ENCODE measurements at regions not wholly inside any gene's neighbourhood (a gene's known extent, or its start where the extent isn't known, plus 50 kb on each side); places are given as distances from the start of the nearest gene placed in this dataset.

GRCh38 chr11:81492923-81493445 is 1240.7 kb downstream of the FAM181B start:
- no peak for TF ChIP-seq CTCF (IDR thresholded peaks at IDR 0.05; ENCODE audit: low read length)
- no peak for TF ChIP-seq EZH2 (IDR thresholded peaks at IDR 0.05; ENCODE audit: borderline replicate concordance, low read length)

All from OCI-LY1 (cell line).